Germinal center (tissue), 1 donor: ENCODE measurements at regions not wholly inside any gene's neighbourhood (a gene's known extent, or its start where the extent isn't known, plus 50 kb on each side); places are given as distances from the start of the nearest gene placed in this dataset.
"Not testable (repeated sequence)": the region's sequence is repeated elsewhere in the genome, so short reads cannot be mapped to it uniquely, and the experiment has no call there.

ENCODE experiments used
- DNase-seq: peaks from one replicate; pipeline ENCODE4 v3.0.0; 2012; ENCODE audit warnings: mixed read lengths, low spot score

GRCh38 chr2:212864186-212864585 is 287.2 kb downstream of the IKZF2 start:
- no peak for DNase-seq

- DNase-seq, result no peak
Measured at GRCh38 chr2:212863185-212863588, 288.2 kb downstream of the IKZF2 start.

- DNase-seq, result no peak
Measured at GRCh38 chr2:212858496-212858895, 292.9 kb downstream of the IKZF2 start.

- DNase-seq, result no peak
Measured at GRCh38 chr2:212854771-212855170, 296.6 kb downstream of the IKZF2 start.

- DNase-seq, result no peak
Measured at GRCh38 chr2:212854116-212854515, 297.3 kb downstream of the IKZF2 start.

- DNase-seq, result no peak
Measured at GRCh38 chr2:212845941-212846340, 305.5 kb downstream of the IKZF2 start.

GRCh38 chr2:212843409-212844199 is 305.0 kb upstream of the ERBB4 start:
- no peak for DNase-seq

- no peak for DNase-seq
Measured at GRCh38 chr2:212842544-212843185, 304.1 kb upstream of the ERBB4 start.

- DNase-seq, result no peak
Measured at GRCh38 chr2:212841460-212841859, 302.9 kb upstream of the ERBB4 start.

- no peak for DNase-seq
Measured at GRCh38 chr2:212832211-212833195, 293.9 kb upstream of the ERBB4 start.

GRCh38 chr2:212831671-212832199 is 293.1 kb upstream of the ERBB4 start:
- no peak for DNase-seq

- no peak for DNase-seq
Measured at GRCh38 chr2:212816267-212816666, 277.7 kb upstream of the ERBB4 start.

- no peak for DNase-seq
Measured at GRCh38 chr2:212815453-212815852, 276.9 kb upstream of the ERBB4 start.

- DNase-seq, result no peak
Measured at GRCh38 chr2:212814941-212815340, 276.3 kb upstream of the ERBB4 start.

- no peak for DNase-seq
Measured at GRCh38 chr2:212811921-212812320, 273.3 kb upstream of the ERBB4 start.

- no peak for DNase-seq
Measured at GRCh38 chr2:212811036-212811805, 272.6 kb upstream of the ERBB4 start.

- no peak for DNase-seq
Measured at GRCh38 chr2:212797484-212798205, 259.0 kb upstream of the ERBB4 start.

GRCh38 chr2:212794471-212794870 is 255.9 kb upstream of the ERBB4 start:
- DNase-seq, result no peak

GRCh38 chr2:212791569-212791968 is 253.0 kb upstream of the ERBB4 start:
- DNase-seq, result no peak

- DNase-seq, result not testable (repeated sequence)
Measured at GRCh38 chr2:212786088-212786487, 247.5 kb upstream of the ERBB4 start.

GRCh38 chr2:212777020-212777491 is 238.5 kb upstream of the ERBB4 start:
- DNase-seq, result peak; percentile 6
